NCI-H1105 (cell line): ENCODE measurements at regions not wholly inside any gene's neighbourhood (a gene's known extent, or its start where the extent isn't known, plus 50 kb on each side); places are given as distances from the start of the nearest gene placed in this dataset.

Experiments
- DNase-seq: peaks from one replicate; lab custom pipeline; 2025; lab: John Stamatoyannopoulos, UW

DNA sequence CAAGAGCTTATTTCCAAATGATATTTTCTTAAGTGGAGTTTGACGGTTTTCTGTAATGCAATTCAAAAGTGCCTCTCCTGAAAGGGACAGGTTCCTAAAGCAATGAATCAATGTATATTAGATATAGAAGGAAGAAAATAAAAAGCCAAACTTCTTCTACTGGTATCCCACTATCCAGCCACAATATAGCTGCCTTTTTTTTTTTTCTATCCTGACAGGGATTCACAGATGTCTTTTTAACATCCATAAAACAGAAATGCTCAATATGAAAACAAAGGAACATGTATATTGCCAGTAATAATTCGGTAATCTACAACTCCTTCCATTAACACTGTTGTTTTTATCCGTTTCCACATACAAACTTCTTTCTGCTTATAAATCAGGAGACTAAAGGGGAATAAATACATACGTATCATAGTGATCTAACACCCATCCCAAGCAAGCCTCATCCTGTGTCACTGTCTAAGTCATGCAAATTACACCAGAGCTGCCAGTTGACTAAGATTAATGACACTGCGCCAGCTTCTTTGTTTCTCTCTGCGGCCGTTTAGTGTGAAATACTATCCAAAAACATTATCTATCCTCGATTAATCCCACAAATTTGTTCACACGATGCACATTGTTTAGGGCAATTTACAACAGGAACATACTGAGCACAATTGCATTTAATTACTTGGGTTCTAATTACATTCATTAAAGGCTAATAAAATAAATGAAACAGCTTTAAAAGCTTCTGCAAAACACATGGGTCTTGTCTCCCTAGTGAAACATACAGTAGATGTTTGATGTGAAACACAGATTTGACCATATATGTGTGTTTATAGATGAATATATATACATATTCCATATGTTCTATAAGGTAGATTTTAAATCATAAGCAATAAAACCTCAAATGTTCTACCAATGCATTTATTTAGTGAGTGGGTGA, 51.9 kb upstream of the CDIN1 start:
- DNase-seq = peak; percentile 28

DNA sequence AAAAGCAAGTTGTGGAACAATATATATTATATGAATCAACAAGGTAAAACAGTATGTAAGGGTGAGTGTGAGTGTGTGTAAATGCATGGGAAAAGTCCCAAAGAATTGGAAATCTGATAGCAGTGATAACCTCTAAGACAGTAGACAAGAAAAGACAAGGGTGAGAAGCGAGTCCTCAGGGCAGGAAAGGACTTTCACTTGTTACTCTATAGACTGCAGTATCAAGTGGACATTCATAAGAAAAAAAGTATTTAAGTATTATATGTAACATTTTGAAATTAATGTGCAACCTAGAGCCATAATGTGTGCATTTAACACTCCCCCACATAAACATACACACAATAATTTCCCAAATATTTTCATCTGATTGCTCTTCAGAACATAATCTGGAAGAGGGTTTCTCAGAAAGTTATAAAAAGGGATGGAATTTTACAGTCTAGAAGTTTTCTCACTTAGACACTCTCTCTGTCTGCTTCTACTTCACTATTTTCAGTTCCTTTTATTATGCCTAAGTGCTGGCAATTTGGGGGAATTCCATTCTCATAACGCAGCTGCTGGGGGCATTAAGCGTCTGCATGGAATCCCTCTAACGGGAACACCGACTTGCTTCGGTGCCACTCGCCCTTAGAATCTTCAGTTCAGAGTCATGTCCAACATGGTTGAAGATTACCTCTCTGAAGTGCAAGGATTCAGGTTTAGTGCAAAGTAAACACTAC, 50.0 kb upstream of the CDIN1 start:
- no peak for DNase-seq
